GM12891 (cell line): ENCODE measurements at regions not wholly inside any gene's neighbourhood (a gene's known extent, or its start where the extent isn't known, plus 50 kb on each side); places are given as distances from the start of the nearest gene placed in this dataset.
"Not testable (repeated sequence)": the region's sequence is repeated elsewhere in the genome, so short reads cannot be mapped to it uniquely, and the experiment has no call there.

Experiments
- DNase-seq: peaks from one replicate; pipeline ENCODE4 v3.0.0; 2011; ENCODE audit warnings: low spot score; ENCODE audit not compliant: insufficient read length
- FAIRE-seq: peaks from 2 replicates; lab custom pipeline; 2011; peaks lifted over from hg19 to GRCh38; lab: Jason Lieb, UNC
- PAX5 ChIP-seq: IDR thresholded peaks from 2 replicates; pipeline ENCODE4 v1.6.1; 2011; ENCODE audit warnings: low read length, moderate library complexity, mild to moderate bottlenecking; ENCODE audit not compliant: insufficient read depth, severe bottlenecking
- POLR2A ChIP-seq: IDR thresholded peaks from 2 replicates; pipeline ENCODE4 v1.6.1; 2011; ENCODE audit warnings: low read depth, low read length, control low read depth
- POLR2AphosphoS5 ChIP-seq: IDR thresholded peaks from 2 replicates; pipeline ENCODE4 v1.6.1; 2011; ENCODE audit warnings: low read depth, low read length, control low read depth
- POU2F2 ChIP-seq: IDR thresholded peaks from 2 replicates; pipeline ENCODE4 v1.6.1; 2011; ENCODE audit warnings: low read depth, mild to moderate bottlenecking, control low read depth, low read length, moderate library complexity
- SPI1 ChIP-seq: IDR thresholded peaks from 2 replicates; pipeline ENCODE4 v1.6.1; 2011; ENCODE audit warnings: low read depth, low read length, control low read depth
- TAF1 ChIP-seq: IDR thresholded peaks from 2 replicates; pipeline ENCODE4 v1.6.1; 2011; ENCODE audit warnings: low read depth, low read length, control low read depth

DNA sequence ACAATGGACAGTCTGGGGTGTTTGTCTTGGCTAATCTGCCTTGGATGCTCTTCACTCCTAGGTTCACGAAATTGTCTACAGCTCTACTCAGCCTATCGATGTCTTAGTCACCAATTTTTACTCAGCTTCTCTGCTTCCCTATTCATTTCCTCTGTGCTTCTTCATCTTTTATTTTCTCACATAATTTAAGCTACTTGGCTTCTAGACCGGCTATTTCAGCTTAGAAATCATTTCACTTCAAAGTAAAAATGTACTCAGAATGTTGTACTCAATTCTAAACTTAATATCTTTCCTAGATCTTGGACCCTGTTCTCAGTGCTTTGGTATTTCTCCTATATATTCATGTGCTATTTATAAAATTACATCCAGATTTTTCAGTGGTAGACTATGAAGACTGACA lies 430.0 kb upstream of the FTMT start:
- FAIRE-seq = no peak
- DNase-seq = no peak
- no peak for TF ChIP-seq POLR2AphosphoS5
- TF ChIP-seq PAX5 = no peak
- TF ChIP-seq POLR2A = no peak
- no peak for TF ChIP-seq TAF1
- TF ChIP-seq POU2F2 = no peak
- TF ChIP-seq SPI1 = no peak

DNA sequence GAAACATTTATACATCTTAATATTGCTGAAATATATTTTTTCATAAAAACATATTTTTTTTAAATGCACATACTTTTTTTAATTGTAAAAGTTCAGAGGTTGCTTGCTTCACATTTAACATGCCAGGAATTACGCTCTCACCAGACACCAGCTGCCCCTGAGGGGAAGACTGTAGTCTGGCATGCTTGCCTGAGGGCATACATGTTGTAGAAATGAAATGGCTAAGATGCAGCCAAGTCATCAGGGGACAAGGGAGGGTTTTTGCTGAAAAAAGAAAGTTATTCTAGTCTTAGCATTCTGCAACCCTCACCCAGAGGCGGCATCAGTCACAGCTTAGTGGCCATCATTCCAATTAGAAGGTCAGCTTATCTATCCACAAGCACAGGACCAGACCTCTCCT lies 426.7 kb upstream of the FTMT start:
- no peak for DNase-seq
- TF ChIP-seq POLR2A (no peak), SPI1 (no peak), TAF1 (no peak), PAX5 (no peak), POLR2AphosphoS5 (no peak), POU2F2 (no peak)
- FAIRE-seq = no peak

DNA sequence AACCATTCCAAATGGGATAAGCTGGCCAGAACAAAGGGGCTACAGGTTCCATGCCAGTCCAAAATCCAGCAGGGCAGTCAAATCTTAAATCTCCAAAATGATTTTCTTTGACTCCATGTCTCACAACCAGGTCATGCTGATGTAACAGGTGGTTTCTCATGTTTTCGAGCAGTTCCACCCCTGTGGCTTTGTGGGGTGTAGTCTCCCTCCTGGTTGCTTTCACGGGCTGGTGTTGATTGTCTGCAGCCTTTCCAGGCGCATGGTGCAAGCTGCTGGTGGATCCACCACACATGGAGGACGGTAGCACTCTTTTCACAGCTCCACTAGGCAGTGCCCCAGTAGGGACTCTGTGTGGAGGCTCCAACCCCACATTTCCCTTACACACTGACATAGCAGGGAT lies 425.5 kb upstream of the FTMT start:
- FAIRE-seq (no peak), DNase-seq (no peak)
- TF ChIP-seq POU2F2 (no peak), SPI1 (no peak), PAX5 (no peak), POLR2AphosphoS5 (no peak), TAF1 (no peak), POLR2A (no peak)

DNA sequence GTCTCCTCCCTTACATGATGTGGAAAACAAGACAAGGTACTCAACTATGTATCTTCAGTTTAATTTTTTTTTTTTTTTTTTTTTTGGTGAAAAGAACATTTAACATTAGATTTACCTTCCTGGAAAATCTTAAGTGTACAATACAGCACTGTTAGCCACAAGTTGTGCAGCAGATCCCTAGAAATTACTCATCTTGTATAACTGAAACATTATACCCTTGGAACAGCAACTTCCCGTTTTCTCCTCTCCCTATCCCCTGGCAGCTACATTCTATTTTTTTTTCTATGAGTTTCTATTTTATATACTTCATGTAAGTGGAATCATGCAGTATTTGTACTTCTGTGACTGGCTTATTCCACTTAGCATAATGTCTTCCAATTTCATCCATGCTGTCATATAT lies 421.9 kb upstream of the FTMT start:
- no peak for DNase-seq
- no peak for FAIRE-seq
- TF ChIP-seq PAX5 (no peak), POLR2AphosphoS5 (no peak)

DNA sequence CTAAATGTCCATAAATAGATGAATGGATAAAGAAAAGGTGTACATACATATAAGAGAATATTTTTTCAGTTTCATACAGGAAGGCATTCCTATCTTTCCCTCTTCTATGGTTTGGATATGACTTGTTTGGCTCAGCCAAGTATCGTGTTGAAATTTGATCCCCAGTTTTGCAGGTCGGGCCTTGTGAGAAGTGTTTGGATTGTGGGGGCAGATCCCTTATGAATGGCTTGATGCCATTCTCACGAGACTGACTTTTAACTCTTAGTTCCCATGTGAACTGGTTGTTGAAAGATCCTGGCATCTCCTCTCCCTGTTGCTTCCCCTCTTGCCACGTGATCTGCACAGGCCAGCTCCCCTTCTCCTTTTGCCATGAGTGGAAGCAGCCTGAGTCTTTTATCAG lies 421.1 kb upstream of the FTMT start:
- FAIRE-seq = no peak
- no peak for DNase-seq
- TF ChIP-seq PAX5 (no peak), POU2F2 (no peak), POLR2AphosphoS5 (no peak), TAF1 (no peak), POLR2A (no peak), SPI1 (no peak)

DNA sequence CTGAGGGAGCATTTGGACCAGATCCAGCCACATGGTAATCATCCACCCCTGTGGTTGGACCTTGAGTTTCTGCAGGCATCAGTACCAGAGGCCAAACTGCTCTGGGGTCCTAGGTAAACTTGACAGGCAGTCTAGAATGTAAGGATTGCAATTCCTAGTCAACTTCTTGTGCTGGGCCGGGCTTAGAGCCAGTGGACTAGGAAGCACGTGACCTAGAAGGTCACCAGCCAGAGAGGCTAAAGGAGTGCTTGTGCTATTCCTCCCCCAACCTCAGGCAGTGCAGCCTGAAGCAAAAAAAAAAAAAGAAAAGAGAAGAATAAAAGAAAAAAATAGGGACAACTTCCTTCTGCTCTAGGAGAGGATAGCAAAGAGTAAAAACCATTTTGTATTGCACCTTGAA lies 406.2 kb upstream of the FTMT start:
- FAIRE-seq = no peak
- no peak for DNase-seq
- TF ChIP-seq POLR2A (no peak), TAF1 (no peak), PAX5 (no peak), POU2F2 (no peak), SPI1 (no peak), POLR2AphosphoS5 (no peak)

DNA sequence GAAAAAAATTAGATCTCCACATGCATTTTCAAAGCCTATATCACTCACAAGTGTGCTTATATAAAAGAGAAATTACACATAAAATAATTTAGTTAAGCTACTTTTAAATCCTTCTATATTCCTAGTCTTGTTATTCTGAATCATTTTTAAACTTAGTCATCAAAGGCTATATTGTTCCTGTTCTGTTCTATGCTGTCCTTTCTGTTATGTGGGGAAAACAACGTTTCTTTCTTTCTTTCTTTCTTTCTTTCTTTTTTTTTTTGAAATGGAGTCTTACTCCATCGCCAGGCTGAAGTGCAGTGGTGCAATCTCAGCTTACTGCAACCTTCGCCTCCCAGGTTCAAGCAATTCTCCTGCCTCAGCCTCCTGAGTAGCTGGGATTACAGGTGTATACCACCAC lies 389.2 kb upstream of the FTMT start:
- DNase-seq (no peak), FAIRE-seq (no peak)
- no peak for TF ChIP-seq POLR2A

DNA sequence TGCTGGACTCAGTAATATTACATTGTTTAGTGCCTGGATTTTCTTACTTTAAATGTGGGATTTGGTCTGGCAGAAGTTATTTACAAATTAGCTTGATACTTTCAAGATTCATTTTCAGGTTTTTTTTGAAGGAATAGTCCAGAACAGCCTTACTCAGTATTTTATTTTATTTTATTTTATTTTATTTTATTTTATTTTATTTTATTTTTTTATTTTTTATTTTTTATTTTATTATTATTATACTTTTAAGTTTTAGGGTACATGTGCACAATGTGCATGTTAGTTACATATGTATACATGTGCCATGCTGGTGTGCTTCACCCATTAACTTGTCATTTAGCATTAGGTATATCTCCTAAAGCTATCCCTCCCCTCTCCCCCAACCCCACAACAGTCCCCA lies 380.5 kb upstream of the FTMT start:
- not testable (repeated sequence) for FAIRE-seq, DNase-seq

DNA sequence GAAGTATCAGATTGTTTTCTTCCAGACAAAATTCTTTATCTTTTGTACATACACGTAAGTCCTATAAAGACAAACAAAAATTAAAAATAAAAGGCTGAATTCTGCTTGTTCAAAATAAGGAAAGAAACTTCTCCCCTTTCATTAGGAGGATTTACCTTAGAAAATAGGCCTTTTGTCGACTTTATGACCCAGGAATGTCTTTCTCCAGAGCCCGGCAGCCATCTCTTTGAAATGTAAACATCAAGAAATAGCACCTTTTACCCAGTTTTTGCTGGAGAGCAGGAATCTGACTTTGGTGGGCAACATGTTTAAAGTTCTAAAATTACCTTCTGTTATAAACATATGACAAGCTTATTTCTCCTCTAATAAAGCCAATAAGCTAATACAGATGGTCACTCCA lies 373.0 kb upstream of the FTMT start:
- DNase-seq (no peak), FAIRE-seq (no peak)
- no peak for TF ChIP-seq SPI1
- TF ChIP-seq POLR2AphosphoS5 = no peak
- TF ChIP-seq POU2F2 = no peak
- no peak for TF ChIP-seq PAX5
- no peak for TF ChIP-seq TAF1
- TF ChIP-seq POLR2A = no peak

DNA sequence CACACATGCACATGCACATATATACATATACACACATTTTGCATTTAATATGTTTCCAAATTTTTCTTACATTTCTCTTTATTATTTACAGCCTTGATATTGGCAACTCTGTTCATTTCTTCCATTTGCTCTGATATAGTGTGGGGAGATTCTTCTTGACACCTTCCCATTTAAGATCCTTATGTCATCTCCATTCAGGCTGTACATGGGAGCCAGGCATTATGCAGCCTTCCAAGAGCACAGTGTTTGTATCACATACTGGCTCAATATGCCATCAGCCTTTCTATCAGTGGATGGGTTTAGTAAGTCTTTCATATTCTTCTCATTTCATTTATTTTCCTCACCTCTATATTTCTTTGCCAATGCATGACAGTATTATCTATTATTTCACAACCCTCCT lies 372.3 kb upstream of the FTMT start:
- no peak for TF ChIP-seq TAF1
- TF ChIP-seq POU2F2 = no peak
- no peak for TF ChIP-seq SPI1
- no peak for TF ChIP-seq POLR2AphosphoS5
- no peak for TF ChIP-seq PAX5
- no peak for TF ChIP-seq POLR2A
- FAIRE-seq (no peak), DNase-seq (no peak)

DNA sequence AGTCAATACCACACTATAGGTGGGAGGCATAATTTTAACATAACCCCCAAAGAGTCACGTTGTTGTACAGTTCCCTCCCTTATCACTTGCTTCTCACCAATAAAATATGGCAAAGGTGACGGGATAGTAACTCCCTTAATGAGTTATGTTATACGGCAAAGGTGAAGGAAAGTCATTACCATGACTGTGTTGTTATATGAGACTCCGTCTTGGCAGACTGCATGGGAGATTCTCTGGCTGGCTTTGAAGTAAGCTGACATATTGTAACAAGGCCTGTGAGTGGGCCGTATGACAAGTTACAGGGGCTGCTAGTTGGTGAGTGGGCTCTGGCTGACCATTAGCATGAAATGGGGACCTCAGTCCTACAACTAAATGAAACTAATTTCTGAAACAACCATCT lies 366.4 kb upstream of the FTMT start:
- no peak for DNase-seq
- FAIRE-seq = no peak
- TF ChIP-seq SPI1 = no peak
- TF ChIP-seq PAX5 = no peak
- TF ChIP-seq TAF1 = no peak
- TF ChIP-seq POLR2A = no peak
- TF ChIP-seq POU2F2 = no peak
- TF ChIP-seq POLR2AphosphoS5 = no peak

DNA sequence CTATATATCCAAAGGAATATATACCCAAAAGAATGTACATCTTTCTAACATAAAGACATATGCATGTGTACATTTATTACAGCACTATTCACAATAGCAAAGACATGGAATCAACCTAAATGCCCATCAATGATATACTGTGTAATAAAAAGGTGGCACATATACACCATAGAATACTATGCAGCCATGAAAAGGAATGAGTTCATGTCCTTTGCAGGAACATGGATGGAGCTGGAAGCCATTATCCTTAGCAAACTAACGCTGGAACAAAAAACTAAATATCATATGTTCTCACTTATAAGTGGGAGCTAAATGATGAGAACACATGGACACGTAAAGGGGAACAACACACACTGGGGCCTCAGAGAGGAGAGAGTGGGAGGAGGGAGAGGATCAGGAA lies 365.7 kb upstream of the FTMT start:
- FAIRE-seq = not testable (repeated sequence)

DNA sequence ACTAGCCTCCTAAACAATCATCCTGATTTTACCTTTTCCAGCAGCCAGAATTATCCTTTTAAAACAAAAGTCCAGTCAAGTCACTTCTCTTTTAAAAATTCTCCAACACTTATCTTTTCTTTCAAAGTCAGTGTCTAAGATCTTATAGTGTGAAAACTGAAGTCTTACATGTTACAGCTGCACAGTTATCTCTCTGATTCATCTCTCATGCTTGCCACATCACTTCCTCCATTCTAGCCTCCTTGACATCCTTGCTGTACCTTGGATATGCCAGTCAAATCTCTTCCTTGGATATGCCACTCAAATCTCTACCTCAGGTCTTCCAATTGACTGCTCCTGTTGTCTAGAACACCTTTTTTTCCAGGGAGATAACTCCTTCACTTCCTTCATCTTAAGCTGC lies 361.7 kb upstream of the FTMT start:
- no peak for TF ChIP-seq PAX5
- TF ChIP-seq TAF1 = no peak
- no peak for TF ChIP-seq POLR2A
- no peak for TF ChIP-seq POU2F2
- no peak for TF ChIP-seq SPI1
- TF ChIP-seq POLR2AphosphoS5 = no peak
- DNase-seq = no peak
- no peak for FAIRE-seq

More for the DNA sequence above, 365.7 kb upstream of the FTMT start:
- not testable (repeated sequence) for DNase-seq
